SK-N-SH (cell line): ENCODE measurements at regions not wholly inside any gene's neighbourhood (a gene's known extent, or its start where the extent isn't known, plus 50 kb on each side); places are given as distances from the start of the nearest gene placed in this dataset.

ENCODE experiments used
- CTCF ChIA-PET: fragments of 300-600, 350-600 bp; formaldehyde crosslinking; extraction: SDS; loops from one replicate; lab custom pipeline; 2021; lab: Yijun Ruan, JAX
- POLR2A ChIA-PET: fragments of 350-600 bp; sonication (Branson Sonifier 250); formaldehyde crosslinking; extraction: SDS; loops from one replicate; lab custom pipeline; 2020; ENCODE audit warnings: antibody characterized with exemption, inconsistent platforms; lab: Yijun Ruan, JAX
- DNase-seq: peaks from one replicate; pipeline ENCODE4 v3.0.0; 2012
- H2AFZ ChIP-seq: fragments of 200-600 bp; sonication (generic); 2 replicates; pipeline ENCODE4 v1.8.1; 2016; ENCODE audit warnings: antibody characterized with exemption, mild to moderate bottlenecking, low read depth
- H3F3A ChIP-seq: fragments of 200-600 bp; sonication (generic); replicated peaks from 2 replicates; pipeline ENCODE3; 2016; ENCODE audit warnings: antibody characterized with exemption, mild to moderate bottlenecking; ENCODE audit not compliant: insufficient read depth
- H3K27ac ChIP-seq, 2 experiments: fragments of 200-500 bp in 1 of 2; fragments of 200-600 bp in 1 of 2; sonication (Bioruptor generic) in 1 of 2; sonication (generic), shearing (Covaris generic) in 1 of 2; 2 replicates each; pipeline versions ENCODE4 v1.5.1 to v1.6.1; 2014 to 2016; ENCODE audit warnings: low read depth in 2 of 2, inconsistent platforms in 1 of 2, low read length in 1 of 2, mild to moderate bottlenecking in 1 of 2, mixed read lengths in 1 of 2
- H3K27me3 ChIP-seq: fragments of 200-600 bp; sonication (generic), shearing (Covaris generic); 2 replicates; pipeline ENCODE4 v1.6.1; 2016; ENCODE audit warnings: mixed run types; ENCODE audit not compliant: insufficient read depth
- H3K36me3 ChIP-seq, 2 experiments: fragments of 200-500 bp in 1 of 2; fragments of 200-600 bp in 1 of 2; sonication (Bioruptor generic) in 1 of 2; sonication (generic) in 1 of 2; replicated peaks in 1 of 2; 2 replicates each; pipeline versions ENCODE3 to v1.5.1; 2014 to 2016; ENCODE audit warnings: low read length in 1 of 2, mild to moderate bottlenecking in 1 of 2; ENCODE audit not compliant: insufficient read depth in 2 of 2, control insufficient read depth in 1 of 2
- H3K4me1 ChIP-seq, 2 experiments: fragments of 200-500 bp in 1 of 2; fragments of 200-600 bp in 1 of 2; sonication (Bioruptor generic) in 1 of 2; sonication (generic), shearing (Covaris generic) in 1 of 2; 2 replicates each; pipeline versions ENCODE4 v1.5.1 to v1.6.1; 2014 to 2016; ENCODE audit warnings: low read depth in 1 of 2, low read length in 1 of 2, mixed run types in 1 of 2; ENCODE audit not compliant: insufficient read depth in 2 of 2, control insufficient read depth in 1 of 2
- H3K4me2 ChIP-seq: fragments of 200-600 bp; sonication (generic), shearing (Covaris generic); 2 replicates; pipeline ENCODE4 v1.6.1; 2017; ENCODE audit warnings: mixed run types
- H3K4me3 ChIP-seq, 2 experiments: fragments of 200-500 bp in 1 of 2; fragments of 200-600 bp in 1 of 2; sonication (Bioruptor generic) in 1 of 2; sonication (generic), shearing (Covaris generic) in 1 of 2; 2 replicates each; pipeline versions ENCODE4 v1.5.1 to v1.8.1; 2014 to 2016; ENCODE audit warnings: low read depth in 2 of 2, inconsistent platforms in 1 of 2, low read length in 1 of 2, mild to moderate bottlenecking in 1 of 2, mixed read lengths in 1 of 2, moderate library complexity in 1 of 2
- H3K79me2 ChIP-seq: fragments of 200-600 bp; sonication (generic); 2 replicates; pipeline ENCODE4 v1.8.1; 2017; ENCODE audit warnings: mild to moderate bottlenecking; ENCODE audit not compliant: insufficient read depth
- H3K9ac ChIP-seq: fragments of 200-600 bp; sonication (generic); 2 replicates; pipeline ENCODE4 v1.6.1; 2017; ENCODE audit warnings: mixed run types
- H3K9me2 ChIP-seq: fragments of 200-600 bp; sonication (generic); 2 replicates; pipeline ENCODE4 v1.6.1; 2017; ENCODE audit warnings: mixed run types
- H3K9me3 ChIP-seq: fragments of 200-600 bp; sonication (generic); 2 replicates; pipeline ENCODE4 v1.6.1; 2017; ENCODE audit warnings: mixed run types, mild to moderate bottlenecking, moderate library complexity
- H4K20me1 ChIP-seq: fragments of 200-600 bp; sonication (generic); 2 replicates; pipeline ENCODE4 v1.6.1; 2017; ENCODE audit warnings: mild to moderate bottlenecking, mixed run types; ENCODE audit not compliant: insufficient read depth
- EP300 ChIP-seq, 2 experiments: IDR thresholded peaks; 2 replicates each; pipeline versions ENCODE4 v1.4.0 to v1.6.1; 2012; ENCODE audit warnings: borderline replicate concordance in 1 of 2, low read depth in 1 of 2, low read length in 1 of 2
- EZH2phosphoT487 ChIP-seq: fragments of 200-600 bp; sonication (generic); IDR thresholded peaks from 2 replicates; pipeline ENCODE4 v1.6.1; 2017; ENCODE audit warnings: low read depth, mixed run types, mild to moderate bottlenecking, antibody characterized with exemption, moderate library complexity, borderline replicate concordance
- FOSL2 ChIP-seq: IDR thresholded peaks from 2 replicates; pipeline ENCODE4 v1.4.0; 2012; ENCODE audit warnings: low read depth, mild to moderate bottlenecking, moderate library complexity, borderline replicate concordance
- GATA2 ChIP-seq: sonication (generic); formaldehyde crosslinking; IDR thresholded peaks from 2 replicates; pipeline ENCODE4 v1.5.0; 2020; ENCODE audit warnings: mild to moderate bottlenecking, missing genetic modification reagents
- IRF3 ChIP-seq: fragments of 150-350 bp; IDR thresholded peaks from 2 replicates; pipeline ENCODE4 v1.6.1; 2016; ENCODE audit warnings: mild to moderate bottlenecking, low read depth, low read length
- MEF2A ChIP-seq: IDR thresholded peaks from 2 replicates; pipeline ENCODE4 v1.4.0; 2012; ENCODE audit warnings: low read depth, borderline replicate concordance
- NRF1 ChIP-seq: IDR thresholded peaks from 2 replicates; pipeline ENCODE4 v1.6.1; 2012; ENCODE audit warnings: low read depth, mild to moderate bottlenecking, low read length
- RAD21 ChIP-seq: IDR thresholded peaks from 2 replicates; pipeline ENCODE4 v1.6.1; 2012; ENCODE audit warnings: mild to moderate bottlenecking, low read length
- RCOR1 ChIP-seq: fragments of 150-350 bp; IDR thresholded peaks from 2 replicates; pipeline ENCODE4 v1.6.1; 2017; ENCODE audit warnings: antibody characterized with exemption, low read length
- RXRA ChIP-seq: IDR thresholded peaks from 2 replicates; pipeline ENCODE4 v1.4.0; 2012; ENCODE audit warnings: low read depth, mild to moderate bottlenecking, borderline replicate concordance
- TAF1 ChIP-seq: IDR thresholded peaks from 2 replicates; pipeline ENCODE4 v1.6.1; 2012; ENCODE audit warnings: low read depth, mild to moderate bottlenecking, low read length, moderate library complexity, borderline replicate concordance
- TCF12 ChIP-seq: IDR thresholded peaks from 2 replicates; pipeline ENCODE4 v1.4.0; 2012
- TEAD4 ChIP-seq: IDR thresholded peaks from 2 replicates; pipeline ENCODE4 v1.4.0; 2012; ENCODE audit warnings: mild to moderate bottlenecking, borderline replicate concordance; ENCODE audit not compliant: insufficient read depth
- USF1 ChIP-seq: IDR thresholded peaks from 2 replicates; pipeline ENCODE4 v1.4.0; 2012; ENCODE audit warnings: low read depth, borderline replicate concordance
- USF2 ChIP-seq: fragments of 150-350 bp; IDR thresholded peaks from 2 replicates; pipeline ENCODE4 v1.6.1; 2017; ENCODE audit warnings: antibody characterized with exemption, low read length, low read depth, borderline replicate concordance
- WGBS: methylation state at CpG from one replicate; pipeline ENCODE4 v1.1.6; 2017; ENCODE audit warnings: low lambda C conversion rate; 5-methylcytosine and 5-hydroxymethylcytosine counted together
- TF ChIP-seq, protein P1 (sequence below): IDR thresholded peaks from 2 replicates; pipeline ENCODE4; 2012
- TF ChIP-seq, protein P2 (sequence below): IDR thresholded peaks from 2 replicates; pipeline ENCODE4 v1.4.0; 2012; ENCODE audit warnings: low read depth
- TF ChIP-seq, protein P3 (sequence below): IDR thresholded peaks from 2 replicates; pipeline ENCODE4 v1.6.1; 2012; ENCODE audit warnings: mild to moderate bottlenecking, low read depth, low read length, moderate library complexity

DNA sequence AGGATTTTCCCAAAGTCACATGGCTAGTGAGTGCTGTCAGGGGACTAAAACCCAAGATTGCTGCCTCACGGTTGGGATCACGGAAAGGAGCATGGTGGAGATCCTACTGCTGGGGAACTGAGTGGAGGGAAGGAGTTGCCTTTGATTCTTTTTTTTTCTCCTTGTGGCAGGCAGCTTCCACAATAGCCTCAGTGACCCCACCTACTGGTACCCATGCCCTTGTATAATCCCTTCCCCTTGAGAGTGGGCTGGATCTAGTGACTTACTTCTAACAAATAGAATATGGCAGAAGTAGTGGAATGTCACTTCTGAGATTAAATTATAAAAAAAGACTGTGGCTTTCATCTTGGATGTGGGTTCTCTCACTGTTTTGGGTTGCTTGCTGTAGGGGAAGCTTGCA lies 135.7 kb downstream of the DICER1 start:
- no peak overlapping the region for H3K9ac ChIP-seq
- H3K4me3 ChIP-seq, result no peak overlapping the region
- H3K9me3 ChIP-seq, result no peaks in the 10 kb centered on the region
- H3F3A ChIP-seq, result no peaks in the 10 kb centered on the region
- no peaks in the 10 kb centered on the region for H3K4me1 ChIP-seq
- TF ChIP-seq MEF2A (no peak), USF2 (no peak), NRF1 (no peak), TEAD4 (no peak), USF1 (no peak), RAD21 (no peak), FOSL2 (no peak), EZH2phosphoT487 (no peak), RXRA (no peak), IRF3 (no peak), GATA2 (CRISPR knock-in tag) (no peak), TAF1 (no peak), EP300 (IDR thresholded peaks at IDR 0.05; ENCODE audit: borderline replicate concordance in 1 of 2, low read depth in 1 of 2, low read length in 1 of 2) (no peak), TCF12 (no peak), RCOR1 (no peak)
- TF ChIP-seq, protein P1, sequence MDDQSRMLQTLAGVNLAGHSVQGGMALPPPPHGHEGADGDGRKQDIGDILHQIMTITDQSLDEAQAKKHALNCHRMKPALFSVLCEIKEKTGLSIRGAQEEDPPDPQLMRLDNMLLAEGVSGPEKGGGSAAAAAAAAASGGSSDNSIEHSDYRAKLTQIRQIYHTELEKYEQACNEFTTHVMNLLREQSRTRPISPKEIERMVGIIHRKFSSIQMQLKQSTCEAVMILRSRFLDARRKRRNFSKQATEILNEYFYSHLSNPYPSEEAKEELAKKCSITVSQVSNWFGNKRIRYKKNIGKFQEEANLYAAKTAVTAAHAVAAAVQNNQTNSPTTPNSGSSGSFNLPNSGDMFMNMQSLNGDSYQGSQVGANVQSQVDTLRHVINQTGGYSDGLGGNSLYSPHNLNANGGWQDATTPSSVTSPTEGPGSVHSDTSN, result no peak
- TF ChIP-seq, protein P2, sequence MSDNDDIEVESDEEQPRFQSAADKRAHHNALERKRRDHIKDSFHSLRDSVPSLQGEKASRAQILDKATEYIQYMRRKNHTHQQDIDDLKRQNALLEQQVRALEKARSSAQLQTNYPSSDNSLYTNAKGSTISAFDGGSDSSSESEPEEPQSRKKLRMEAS, result no peak
- TF ChIP-seq, protein P3, sequence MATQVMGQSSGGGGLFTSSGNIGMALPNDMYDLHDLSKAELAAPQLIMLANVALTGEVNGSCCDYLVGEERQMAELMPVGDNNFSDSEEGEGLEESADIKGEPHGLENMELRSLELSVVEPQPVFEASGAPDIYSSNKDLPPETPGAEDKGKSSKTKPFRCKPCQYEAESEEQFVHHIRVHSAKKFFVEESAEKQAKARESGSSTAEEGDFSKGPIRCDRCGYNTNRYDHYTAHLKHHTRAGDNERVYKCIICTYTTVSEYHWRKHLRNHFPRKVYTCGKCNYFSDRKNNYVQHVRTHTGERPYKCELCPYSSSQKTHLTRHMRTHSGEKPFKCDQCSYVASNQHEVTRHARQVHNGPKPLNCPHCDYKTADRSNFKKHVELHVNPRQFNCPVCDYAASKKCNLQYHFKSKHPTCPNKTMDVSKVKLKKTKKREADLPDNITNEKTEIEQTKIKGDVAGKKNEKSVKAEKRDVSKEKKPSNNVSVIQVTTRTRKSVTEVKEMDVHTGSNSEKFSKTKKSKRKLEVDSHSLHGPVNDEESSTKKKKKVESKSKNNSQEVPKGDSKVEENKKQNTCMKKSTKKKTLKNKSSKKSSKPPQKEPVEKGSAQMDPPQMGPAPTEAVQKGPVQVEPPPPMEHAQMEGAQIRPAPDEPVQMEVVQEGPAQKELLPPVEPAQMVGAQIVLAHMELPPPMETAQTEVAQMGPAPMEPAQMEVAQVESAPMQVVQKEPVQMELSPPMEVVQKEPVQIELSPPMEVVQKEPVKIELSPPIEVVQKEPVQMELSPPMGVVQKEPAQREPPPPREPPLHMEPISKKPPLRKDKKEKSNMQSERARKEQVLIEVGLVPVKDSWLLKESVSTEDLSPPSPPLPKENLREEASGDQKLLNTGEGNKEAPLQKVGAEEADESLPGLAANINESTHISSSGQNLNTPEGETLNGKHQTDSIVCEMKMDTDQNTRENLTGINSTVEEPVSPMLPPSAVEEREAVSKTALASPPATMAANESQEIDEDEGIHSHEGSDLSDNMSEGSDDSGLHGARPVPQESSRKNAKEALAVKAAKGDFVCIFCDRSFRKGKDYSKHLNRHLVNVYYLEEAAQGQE, result no peak
- H3K36me3 ChIP-seq, result no peaks in the 10 kb centered on the region
- ChIA-PET CTCF (interaction anchor here (1.0 kb wide), 1 partner anchor 333 kb away, joined by 3 read pairs; no protein-coding TSS in a partner anchor), POLR2A (no interaction called here)
- no peak for DNase-seq
- no peak overlapping the region for H3K4me2 ChIP-seq
- no peaks in the 10 kb centered on the region for H3K9me2 ChIP-seq
- no peak overlapping the region for H2AFZ ChIP-seq
- H3K27me3 ChIP-seq, result no peaks in the 10 kb centered on the region; the same call in 1 of the 2 replicates
- WGBS, result 91% methylated on average over 2 of the region's 2 CpGs
- no peaks in the 10 kb centered on the region for H4K20me1 ChIP-seq
- no peaks in the 10 kb centered on the region for H3K79me2 ChIP-seq
- H3K27ac ChIP-seq, result no peak overlapping the region
